Right forelimb (tissue), 1 donor: ENCODE measurements at regions not wholly inside any gene's neighbourhood (a gene's known extent, or its start where the extent isn't known, plus 50 kb on each side); places are given as distances from the start of the nearest gene placed in this dataset.
"Not testable (repeated sequence)": the region's sequence is repeated elsewhere in the genome, so short reads cannot be mapped to it uniquely, and the experiment has no call there.

Experiments
- DNase-seq: peaks from one replicate; pipeline ENCODE4 v3.0.0-alpha.2; 2018

- no peak for DNase-seq
These were observed 657.2 kb upstream of the ROBO1 start for GRCh38 chr3:80424951-80425350.

DNA sequence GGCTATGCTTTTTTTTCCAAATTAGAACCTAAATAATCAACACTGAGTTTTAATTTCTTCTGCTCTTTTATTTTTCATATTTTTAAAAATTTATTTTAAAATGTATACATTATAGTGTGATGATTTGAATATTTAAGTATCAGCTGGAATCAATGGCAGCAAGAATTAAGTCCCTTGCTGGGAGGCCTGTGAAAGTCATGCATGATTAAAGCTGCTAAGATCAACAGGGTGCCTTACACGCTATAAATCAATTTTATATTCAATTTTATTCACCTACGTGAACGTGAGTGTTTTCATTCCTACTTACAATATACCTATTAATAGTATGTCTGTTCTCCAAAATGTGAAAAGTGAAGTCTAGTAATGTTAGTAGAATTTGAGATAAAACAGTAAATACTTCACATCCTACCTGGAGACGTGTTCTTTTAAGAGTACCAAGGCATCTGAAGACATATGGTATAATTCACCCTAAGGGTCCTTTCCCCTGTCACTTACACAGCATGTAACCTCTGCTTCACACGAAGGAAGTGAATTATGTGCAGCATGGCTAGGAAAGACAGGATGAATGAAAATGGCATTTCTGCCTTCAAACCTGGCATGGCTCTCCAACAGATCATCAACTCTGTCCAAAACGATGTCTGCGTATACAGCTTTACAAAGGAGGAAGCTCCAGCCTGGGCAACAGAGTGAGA lies 640.4 kb upstream of the ROBO1 start:
- DNase-seq, result no peak

- DNase-seq, result no peak
These were observed 637.8 kb upstream of the ROBO1 start for GRCh38 chr3:80405618-80406017.

DNA sequence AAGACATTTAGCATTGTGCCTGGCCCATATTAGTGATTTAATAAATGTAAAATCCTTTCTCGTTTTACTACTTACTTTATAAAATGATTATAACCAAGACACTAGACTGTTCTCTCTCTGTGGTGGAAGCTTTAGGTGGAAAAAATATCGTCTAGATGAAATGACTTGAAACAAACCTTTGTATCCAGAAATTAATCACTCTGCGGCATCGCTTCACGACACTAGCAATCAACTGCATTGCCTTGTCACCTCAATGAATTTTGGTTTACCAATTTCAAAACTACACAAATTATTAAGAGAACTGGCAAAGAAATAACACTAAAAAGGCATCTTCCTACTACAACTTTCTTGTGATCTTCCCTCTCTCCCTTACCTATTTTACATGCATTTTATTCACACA lies 627.2 kb upstream of the ROBO1 start:
- no peak for DNase-seq

GRCh38 chr3:80391573-80391972 lies 623.8 kb upstream of the ROBO1 start:
- no peak for DNase-seq

GRCh38 chr3:80384811-80385210 lies 617.0 kb upstream of the ROBO1 start:
- DNase-seq, result no peak

- no peak for DNase-seq
These were observed 606.6 kb upstream of the ROBO1 start for GRCh38 chr3:80374423-80374822.

DNA sequence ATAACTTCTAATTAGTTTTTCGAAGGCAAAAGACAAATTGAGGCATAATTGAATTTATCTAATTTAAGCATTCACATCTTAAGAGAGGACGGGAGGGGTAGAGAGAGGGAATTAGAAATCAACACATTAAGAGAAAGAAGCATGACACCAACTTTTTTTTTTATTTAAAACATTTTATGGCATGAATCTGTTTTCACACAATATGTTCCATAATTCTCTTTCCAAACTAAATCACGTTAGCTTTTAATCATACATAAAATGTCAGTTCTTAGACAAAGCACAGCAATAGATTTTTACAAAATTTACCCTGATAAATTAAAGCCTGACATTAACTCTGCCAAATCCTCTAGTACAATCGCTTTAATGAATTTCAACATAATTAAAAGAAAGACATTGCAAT lies 600.8 kb upstream of the ROBO1 start:
- DNase-seq, result no peak

DNA sequence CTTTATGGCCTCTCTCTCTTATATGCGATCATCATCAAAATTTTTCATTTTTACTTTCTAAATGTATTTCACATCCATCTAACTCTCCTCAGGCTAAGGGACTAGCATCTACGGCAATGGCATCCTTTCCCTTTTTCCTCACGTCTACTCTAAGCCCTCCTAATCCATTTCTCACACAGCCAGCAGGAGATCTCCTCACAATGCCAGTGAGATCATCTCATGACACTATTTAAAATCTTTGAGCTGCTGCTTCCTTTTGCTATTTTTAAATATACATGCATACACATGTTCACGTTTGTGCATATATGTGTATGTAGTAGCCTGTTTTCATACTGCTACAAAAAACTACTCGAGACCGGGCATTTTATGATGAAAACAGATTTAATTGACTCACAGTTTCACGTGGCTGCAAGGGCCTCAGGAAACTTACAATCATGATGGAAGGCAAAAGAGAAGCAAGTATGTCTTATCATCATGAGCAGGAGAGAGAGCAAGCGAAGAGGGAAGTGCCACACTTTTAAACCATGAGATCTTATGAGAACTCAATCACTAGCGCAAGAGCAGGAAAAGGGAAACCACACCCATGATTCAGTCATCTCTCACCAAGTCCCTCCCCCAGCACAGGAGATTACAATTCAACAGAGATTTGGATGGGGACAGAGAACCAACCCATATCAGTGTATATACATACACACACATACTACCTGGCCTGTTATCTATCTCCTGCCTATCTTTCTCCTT lies 599.2 kb upstream of the ROBO1 start:
- DNase-seq, result no peak

DNA sequence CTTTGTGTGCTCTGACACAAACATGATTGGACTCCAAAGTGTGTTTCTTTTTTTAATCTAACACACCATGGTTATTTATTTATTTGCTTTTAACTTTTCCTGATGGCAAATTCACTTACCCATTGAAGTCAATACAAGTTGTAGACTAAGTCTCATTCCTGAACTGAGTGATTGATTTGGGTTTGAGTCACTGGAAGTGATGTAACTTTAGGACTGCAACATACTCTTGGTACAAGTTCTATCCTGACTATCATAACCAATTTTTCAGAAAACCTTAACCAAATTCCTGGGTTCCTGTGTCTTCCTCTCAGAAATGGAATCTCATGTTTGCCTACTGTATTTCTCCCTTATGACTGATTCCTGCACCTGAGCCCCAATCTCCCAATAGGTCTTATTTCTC lies 590.0 kb upstream of the ROBO1 start:
- no peak for DNase-seq

GRCh38 chr3:80355144-80355543 lies 587.3 kb upstream of the ROBO1 start:
- no peak for DNase-seq

DNA sequence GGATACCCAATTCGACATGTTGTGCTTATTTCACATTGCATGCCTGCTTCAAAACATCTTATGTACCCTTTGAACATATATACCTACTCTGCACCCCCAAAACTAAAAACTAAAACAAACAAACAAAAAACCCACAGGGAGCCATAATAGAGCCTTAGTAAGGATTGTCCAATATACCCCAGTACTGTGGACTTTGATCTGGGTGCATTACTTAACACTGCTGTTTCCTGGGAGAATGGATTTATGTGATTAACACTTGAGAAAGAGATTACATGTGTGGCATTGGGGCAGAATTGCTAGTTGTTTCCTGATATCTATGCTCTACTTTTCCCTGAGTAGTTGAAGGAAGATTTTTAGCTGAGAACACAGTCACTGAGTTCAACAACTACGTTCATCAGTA lies 583.4 kb upstream of the ROBO1 start:
- DNase-seq, result no peak

DNA sequence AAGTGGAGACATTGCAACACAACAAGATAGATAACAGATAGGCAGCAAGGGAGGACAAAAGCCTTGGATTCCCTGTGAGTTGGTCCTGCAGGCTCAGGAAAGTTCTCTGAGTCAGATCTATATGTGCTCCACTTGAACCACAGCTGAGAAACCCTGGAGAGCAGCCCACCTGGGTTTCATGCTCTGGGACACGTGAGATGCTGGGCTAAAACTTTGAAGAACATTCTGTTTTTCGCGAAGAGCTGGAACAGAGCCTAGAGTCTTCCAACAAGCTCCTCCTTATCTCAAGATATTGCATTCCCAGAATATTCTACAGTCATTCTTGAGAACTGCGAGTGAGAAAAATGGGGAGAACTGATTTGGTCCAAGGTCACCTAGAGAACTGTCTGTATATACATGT lies 583.0 kb upstream of the ROBO1 start:
- DNase-seq, result no peak

DNA sequence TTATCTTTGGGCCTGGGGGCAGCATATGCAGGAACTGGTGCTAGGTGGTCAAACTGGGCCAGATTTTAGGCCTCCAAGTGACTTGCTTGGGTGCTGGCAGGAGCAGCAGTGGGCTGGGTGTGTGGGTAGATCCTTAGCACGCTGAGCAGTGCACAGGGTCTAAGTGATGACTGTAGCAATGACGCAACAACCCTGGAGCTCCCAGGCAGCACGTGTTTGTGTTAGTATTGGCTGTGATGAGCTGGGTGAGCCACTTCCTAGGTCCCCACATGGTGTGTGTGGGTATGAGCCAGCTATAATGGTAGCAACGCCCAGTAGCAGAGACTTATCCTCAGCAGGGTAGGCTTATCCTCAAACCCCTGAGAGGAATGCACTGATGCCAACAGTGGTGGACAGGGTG lies 570.6 kb upstream of the ROBO1 start:
- no peak for DNase-seq

GRCh38 chr3:80334534-80334933 lies 566.7 kb upstream of the ROBO1 start:
- DNase-seq, result no peak

DNA sequence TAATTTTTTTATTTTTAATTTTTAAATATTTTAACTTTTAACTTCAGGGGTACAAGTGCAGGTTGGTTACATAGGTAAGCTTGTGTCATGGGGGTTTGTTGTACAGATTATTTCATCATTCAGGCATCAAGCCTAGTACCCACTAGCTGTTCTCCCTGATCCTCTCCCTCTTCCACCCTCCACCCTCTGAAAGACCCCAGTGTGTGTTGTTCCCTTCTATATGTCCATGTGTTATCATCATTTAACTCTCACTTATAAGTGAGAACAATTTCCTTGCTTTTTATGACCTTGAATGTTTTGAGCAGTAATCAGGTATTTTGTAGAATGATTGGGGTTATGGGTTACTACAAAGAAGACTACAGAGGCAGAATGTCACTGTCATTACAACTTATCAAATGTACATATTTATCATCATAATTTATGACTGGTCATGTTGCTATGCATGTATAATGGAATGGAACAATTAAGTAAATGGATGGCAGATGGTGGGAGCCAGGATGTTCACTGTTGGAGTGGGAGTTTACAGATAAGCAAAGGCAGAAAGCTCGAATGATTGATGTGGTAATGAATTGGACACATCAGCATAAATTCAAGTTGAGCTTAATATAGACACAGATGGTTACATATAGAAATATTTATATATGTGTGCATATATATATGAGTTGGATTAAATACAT lies 563.8 kb upstream of the ROBO1 start:
- DNase-seq, result no peak

DNA sequence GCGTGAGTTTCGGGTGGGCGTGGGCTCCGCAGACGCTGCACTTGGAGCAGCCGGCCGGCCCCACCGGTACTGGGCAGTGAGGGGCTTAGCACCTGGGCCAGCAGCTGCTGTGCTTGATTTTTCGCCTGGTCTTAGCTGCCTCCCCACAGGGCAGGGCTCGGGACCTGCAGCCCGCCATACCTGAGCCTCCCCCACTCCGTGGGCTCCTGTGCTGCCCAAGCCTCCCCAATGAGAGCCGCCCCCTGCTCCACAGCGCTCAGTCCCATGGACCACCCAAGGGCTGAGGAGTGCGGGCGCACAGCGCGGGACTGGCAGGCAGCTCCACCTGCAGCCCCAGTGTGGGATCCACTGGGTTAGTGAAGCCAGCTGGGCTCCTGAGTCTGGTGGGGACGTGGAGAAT lies 546.7 kb upstream of the ROBO1 start:
- DNase-seq, result not testable (repeated sequence)

GRCh38 chr3:80308637-80309036 lies 540.8 kb upstream of the ROBO1 start:
- no peak for DNase-seq

- DNase-seq, result no peak
These were observed 540.0 kb upstream of the ROBO1 start for GRCh38 chr3:80307844-80308243.

DNA sequence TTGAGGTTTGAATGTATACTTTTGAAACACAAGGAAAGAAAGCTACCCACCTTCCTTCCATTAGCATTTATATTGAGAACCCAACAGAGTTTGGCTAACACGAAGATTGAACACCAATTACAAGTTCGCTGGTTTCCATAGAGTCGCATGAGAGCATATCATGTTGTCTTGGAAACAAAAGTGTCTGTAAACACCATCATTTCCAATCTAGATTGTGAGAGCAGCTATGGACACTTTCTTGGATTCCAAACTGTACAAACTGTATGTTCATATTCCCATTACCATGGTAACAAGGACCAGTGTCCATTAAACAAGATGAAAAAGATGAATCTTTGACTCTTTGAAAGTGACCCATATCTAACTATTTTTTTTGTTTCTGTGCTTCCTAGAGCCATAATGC lies 529.9 kb upstream of the ROBO1 start:
- no peak for DNase-seq

GRCh38 chr3:80285388-80285787 lies 517.6 kb upstream of the ROBO1 start:
- no peak for DNase-seq

GRCh38 chr3:80283783-80284182 lies 516.0 kb upstream of the ROBO1 start:
- DNase-seq, result no peak

DNA sequence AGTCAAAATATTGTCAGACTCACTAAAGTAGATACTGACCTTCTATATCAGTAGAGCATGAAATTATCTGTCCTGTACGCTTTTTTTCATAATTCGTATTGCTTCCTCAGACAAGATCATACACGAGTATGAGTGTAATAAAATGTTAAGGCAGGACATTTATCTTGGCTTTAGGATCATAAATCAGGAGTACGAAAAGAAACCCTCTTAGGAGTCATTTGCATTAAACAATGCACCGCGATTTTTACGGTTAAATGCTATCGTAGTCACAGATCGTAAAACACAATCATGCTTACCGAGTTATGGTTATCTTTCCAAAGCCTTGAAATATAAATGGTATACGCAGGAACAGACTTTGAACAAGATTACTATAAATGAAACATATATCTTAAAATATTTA lies 510.3 kb upstream of the ROBO1 start:
- no peak for DNase-seq

DNA sequence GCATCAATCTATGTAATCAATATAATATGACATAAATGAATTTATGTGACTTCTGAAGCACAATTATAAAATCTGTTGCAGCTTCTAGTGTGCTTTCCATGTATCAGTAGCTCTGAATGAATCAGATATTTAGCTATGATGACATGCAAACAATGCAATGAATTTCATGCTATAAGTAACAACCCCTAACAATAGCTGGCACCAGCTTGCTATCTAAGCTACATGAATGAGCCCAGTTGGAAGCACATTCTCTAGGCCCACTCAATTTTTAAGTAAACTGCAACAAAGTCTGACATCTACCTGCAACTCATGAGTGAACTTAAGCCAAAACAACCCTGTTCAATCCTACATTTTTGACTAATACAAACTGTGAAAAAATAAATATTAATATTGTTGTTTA lies 507.3 kb upstream of the ROBO1 start:
- no peak for DNase-seq
